Ishikawa (cell line): ENCODE measurements at regions not wholly inside any gene's neighbourhood (a gene's known extent, or its start where the extent isn't known, plus 50 kb on each side); places are given as distances from the start of the nearest gene placed in this dataset.

Experiments used
- CEBPB ChIP-seq: IDR thresholded peaks from 2 replicates; pipeline ENCODE4 v1.6.1; 2012
- CREB1 ChIP-seq: IDR thresholded peaks from 2 replicates; pipeline ENCODE4 v1.6.1; 2012; ENCODE audit warnings: low read depth
- EGR1 ChIP-seq: IDR thresholded peaks from 2 replicates; pipeline ENCODE4 v1.6.1; 2012
- EP300 ChIP-seq: IDR thresholded peaks from 2 replicates; pipeline ENCODE4 v1.6.1; 2012; ENCODE audit warnings: borderline replicate concordance
- FOXM1 ChIP-seq: IDR thresholded peaks from 2 replicates; pipeline ENCODE4 v1.6.1; 2012; ENCODE audit warnings: low read depth, borderline replicate concordance
- NFIC ChIP-seq: IDR thresholded peaks from 2 replicates; pipeline ENCODE4 v1.6.1; 2012
- RAD21 ChIP-seq: IDR thresholded peaks from 2 replicates; pipeline ENCODE4 v1.6.1; 2012; ENCODE audit warnings: low read depth
- TAF1 ChIP-seq: IDR thresholded peaks from 2 replicates; pipeline ENCODE4 v1.6.1; 2012; ENCODE audit warnings: low read depth, mild to moderate bottlenecking
- TCF12 ChIP-seq: IDR thresholded peaks from 2 replicates; pipeline ENCODE4 v1.6.1; 2012; ENCODE audit warnings: low read depth
- TEAD4 ChIP-seq: IDR thresholded peaks from 2 replicates; pipeline ENCODE4 v1.6.1; 2012
- YY1 ChIP-seq: IDR thresholded peaks from 2 replicates; pipeline ENCODE4 v1.6.1; 2012; ENCODE audit warnings: low read depth
- ZBTB7A ChIP-seq: IDR thresholded peaks from 2 replicates; pipeline ENCODE4 v1.6.1; 2012; ENCODE audit warnings: low read depth
- TF ChIP-seq, protein P1 (sequence below): IDR thresholded peaks from 2 replicates; pipeline ENCODE4 v1.6.1; 2012
- TF ChIP-seq, protein P2 (sequence below): IDR thresholded peaks from 2 replicates; pipeline ENCODE4 v1.6.1; 2012; ENCODE audit warnings: low read depth, mild to moderate bottlenecking
- TF ChIP-seq, protein P3 (sequence below): IDR thresholded peaks from 2 replicates; pipeline ENCODE4 v1.6.1; 2012

DNA sequence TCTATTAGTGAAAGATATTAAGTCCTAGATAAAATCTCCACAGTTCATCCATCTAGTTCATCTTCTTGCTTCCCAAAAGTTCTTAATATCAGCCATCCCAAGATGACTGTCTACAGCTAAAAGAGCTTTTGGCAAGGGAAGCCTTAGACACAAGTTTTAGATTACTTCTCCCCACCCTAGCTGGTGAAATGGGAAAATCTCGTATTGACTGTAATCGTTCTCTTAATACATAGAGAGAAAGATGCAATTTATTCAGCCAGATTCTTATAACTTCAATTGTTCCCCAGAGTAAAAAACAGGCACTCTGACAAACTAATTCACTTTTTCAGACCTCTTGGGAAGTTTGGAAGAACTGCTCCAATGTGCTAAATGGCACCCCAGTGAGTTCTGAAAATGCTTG, 1439.6 kb upstream of the C9orf72 start:
- TF ChIP-seq TAF1, result no peak
- no peak for TF ChIP-seq YY1
- no peak for TF ChIP-seq CEBPB
- no peak for TF ChIP-seq TEAD4
- TF ChIP-seq RAD21, result no peak
- TF ChIP-seq, protein P1, sequence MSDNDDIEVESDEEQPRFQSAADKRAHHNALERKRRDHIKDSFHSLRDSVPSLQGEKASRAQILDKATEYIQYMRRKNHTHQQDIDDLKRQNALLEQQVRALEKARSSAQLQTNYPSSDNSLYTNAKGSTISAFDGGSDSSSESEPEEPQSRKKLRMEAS, result no peak
- TF ChIP-seq NFIC, result no peak
- TF ChIP-seq, protein P2, sequence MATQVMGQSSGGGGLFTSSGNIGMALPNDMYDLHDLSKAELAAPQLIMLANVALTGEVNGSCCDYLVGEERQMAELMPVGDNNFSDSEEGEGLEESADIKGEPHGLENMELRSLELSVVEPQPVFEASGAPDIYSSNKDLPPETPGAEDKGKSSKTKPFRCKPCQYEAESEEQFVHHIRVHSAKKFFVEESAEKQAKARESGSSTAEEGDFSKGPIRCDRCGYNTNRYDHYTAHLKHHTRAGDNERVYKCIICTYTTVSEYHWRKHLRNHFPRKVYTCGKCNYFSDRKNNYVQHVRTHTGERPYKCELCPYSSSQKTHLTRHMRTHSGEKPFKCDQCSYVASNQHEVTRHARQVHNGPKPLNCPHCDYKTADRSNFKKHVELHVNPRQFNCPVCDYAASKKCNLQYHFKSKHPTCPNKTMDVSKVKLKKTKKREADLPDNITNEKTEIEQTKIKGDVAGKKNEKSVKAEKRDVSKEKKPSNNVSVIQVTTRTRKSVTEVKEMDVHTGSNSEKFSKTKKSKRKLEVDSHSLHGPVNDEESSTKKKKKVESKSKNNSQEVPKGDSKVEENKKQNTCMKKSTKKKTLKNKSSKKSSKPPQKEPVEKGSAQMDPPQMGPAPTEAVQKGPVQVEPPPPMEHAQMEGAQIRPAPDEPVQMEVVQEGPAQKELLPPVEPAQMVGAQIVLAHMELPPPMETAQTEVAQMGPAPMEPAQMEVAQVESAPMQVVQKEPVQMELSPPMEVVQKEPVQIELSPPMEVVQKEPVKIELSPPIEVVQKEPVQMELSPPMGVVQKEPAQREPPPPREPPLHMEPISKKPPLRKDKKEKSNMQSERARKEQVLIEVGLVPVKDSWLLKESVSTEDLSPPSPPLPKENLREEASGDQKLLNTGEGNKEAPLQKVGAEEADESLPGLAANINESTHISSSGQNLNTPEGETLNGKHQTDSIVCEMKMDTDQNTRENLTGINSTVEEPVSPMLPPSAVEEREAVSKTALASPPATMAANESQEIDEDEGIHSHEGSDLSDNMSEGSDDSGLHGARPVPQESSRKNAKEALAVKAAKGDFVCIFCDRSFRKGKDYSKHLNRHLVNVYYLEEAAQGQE, result no peak
- no peak for TF ChIP-seq CREB1
- TF ChIP-seq EGR1, result no peak
- TF ChIP-seq, protein P3, sequence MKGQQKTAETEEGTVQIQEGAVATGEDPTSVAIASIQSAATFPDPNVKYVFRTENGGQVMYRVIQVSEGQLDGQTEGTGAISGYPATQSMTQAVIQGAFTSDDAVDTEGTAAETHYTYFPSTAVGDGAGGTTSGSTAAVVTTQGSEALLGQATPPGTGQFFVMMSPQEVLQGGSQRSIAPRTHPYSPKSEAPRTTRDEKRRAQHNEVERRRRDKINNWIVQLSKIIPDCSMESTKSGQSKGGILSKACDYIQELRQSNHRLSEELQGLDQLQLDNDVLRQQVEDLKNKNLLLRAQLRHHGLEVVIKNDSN, result no peak
- TF ChIP-seq TCF12, result no peak
- no peak for TF ChIP-seq ZBTB7A
- TF ChIP-seq FOXM1, result no peak
- TF ChIP-seq EP300, result no peak

DNA sequence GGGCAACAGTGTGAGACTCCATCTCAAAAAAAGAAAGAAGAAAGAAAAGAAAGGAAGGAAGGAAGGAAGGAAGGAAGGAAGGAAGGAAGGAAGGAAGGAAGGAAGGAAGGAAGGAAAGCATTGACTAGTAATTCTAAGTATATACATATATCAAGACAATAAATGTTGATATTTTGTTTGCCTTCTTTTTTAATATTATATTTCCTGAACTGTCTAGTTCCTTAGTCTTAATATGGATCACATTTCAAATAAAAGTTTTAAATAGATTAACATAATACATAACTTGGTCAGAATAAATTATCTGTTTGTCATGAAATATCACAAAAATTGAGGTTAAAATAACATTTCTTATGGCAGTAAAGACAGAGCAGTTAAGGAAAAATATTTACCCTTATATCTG, 1448.4 kb upstream of the C9orf72 start:
- TF ChIP-seq YY1, result no peak
- TF ChIP-seq CEBPB, result no peak
- TF ChIP-seq, protein P1, result no peak
- no peak for TF ChIP-seq CREB1
- TF ChIP-seq ZBTB7A, result no peak
- no peak for TF ChIP-seq FOXM1
- no peak for TF ChIP-seq NFIC
- TF ChIP-seq, protein P3, result no peak
- TF ChIP-seq TAF1, result no peak
- no peak for TF ChIP-seq TEAD4
- TF ChIP-seq TCF12, result no peak
- TF ChIP-seq EGR1, result no peak
- TF ChIP-seq, protein P2, result no peak
- TF ChIP-seq EP300, result no peak
- no peak for TF ChIP-seq RAD21

DNA sequence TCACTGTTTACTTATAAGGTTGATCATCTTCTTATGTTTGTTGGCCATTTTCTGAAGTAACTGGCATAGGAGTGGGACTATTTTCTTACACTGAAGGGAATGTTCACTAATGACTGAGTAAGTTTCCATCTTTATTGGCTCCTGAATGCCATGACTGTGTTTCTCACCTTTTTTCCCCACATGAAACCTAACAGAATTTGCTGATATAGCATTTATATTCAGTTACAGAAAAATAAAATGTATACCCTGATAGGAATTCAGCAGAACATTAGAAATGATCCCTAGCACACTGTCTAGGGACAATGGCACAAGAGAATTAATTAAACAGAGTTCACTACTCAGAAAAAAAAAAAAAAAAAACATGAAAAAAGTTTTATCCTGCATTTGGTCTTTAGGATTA, 1465.1 kb upstream of the C9orf72 start:
- TF ChIP-seq CREB1, result no peak
- no peak for TF ChIP-seq NFIC
- TF ChIP-seq FOXM1, result no peak
- TF ChIP-seq ZBTB7A, result no peak
- TF ChIP-seq, protein P1, result no peak
- no peak for TF ChIP-seq EGR1
- TF ChIP-seq TCF12, result no peak
- no peak for TF ChIP-seq TEAD4
- TF ChIP-seq, protein P3, result no peak
- no peak for TF ChIP-seq YY1
- no peak for TF ChIP-seq CEBPB
- TF ChIP-seq RAD21, result no peak
- TF ChIP-seq, protein P2, result no peak

DNA sequence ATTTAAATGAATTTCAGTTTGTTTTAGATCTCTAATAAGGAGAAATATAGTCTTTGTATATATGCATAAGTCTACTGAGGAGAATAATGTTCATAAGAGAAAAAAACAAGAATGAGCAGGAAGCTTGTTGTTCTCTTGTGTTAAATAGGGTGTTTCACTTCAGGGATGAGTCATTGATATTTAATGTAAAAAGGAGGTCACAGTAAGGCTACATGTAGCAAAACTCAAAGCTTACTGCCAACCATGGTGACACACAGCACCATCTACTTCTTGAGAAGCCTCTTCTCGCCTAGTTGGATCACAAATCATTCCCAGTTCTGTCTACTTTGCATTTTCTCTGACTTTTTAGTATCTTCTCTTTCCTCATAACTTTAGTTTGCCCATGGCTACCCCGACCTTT, 1466.0 kb upstream of the C9orf72 start:
- no peak for TF ChIP-seq YY1
